ENCODE measurements at regions not wholly inside any gene's neighbourhood (a gene's known extent, or its start where the extent isn't known, plus 50 kb on each side); places are given as distances from the start of the nearest gene placed in this dataset.

GRCh38 chr16:17657045-17657444, 186.3 kb upstream of the XYLT1 start:
- no peak for DNase-seq (ENCODE audit: low read depth)

GRCh38 chr16:17654571-17654970, 183.8 kb upstream of the XYLT1 start:
- DNase-seq (ENCODE audit: low read depth), result no peak

GRCh38 chr16:17654142-17654541, 183.4 kb upstream of the XYLT1 start:
- no peak for DNase-seq (ENCODE audit: low read depth)

- DNase-seq (ENCODE audit: low read depth), result no peak
These were observed 177.4 kb upstream of the XYLT1 start for GRCh38 chr16:17647879-17648872.

- DNase-seq (ENCODE audit: low read depth), result no peak
These were observed 173.2 kb upstream of the XYLT1 start for GRCh38 chr16:17643935-17644334.

GRCh38 chr16:17641990-17642389, 171.2 kb upstream of the XYLT1 start:
- no peak for DNase-seq (ENCODE audit: low read depth)

- no peak for DNase-seq (ENCODE audit: low read depth)
These were observed 167.4 kb upstream of the XYLT1 start for GRCh38 chr16:17638134-17638533.

- DNase-seq (ENCODE audit: low read depth), result no peak
These were observed 164.4 kb upstream of the XYLT1 start for GRCh38 chr16:17635183-17635582.

- no peak for DNase-seq (ENCODE audit: low read depth)
These were observed 162.6 kb upstream of the XYLT1 start for GRCh38 chr16:17633181-17633951.

GRCh38 chr16:17632667-17633066, 161.9 kb upstream of the XYLT1 start:
- DNase-seq (ENCODE audit: low read depth), result no peak

- DNase-seq (ENCODE audit: low read depth), result no peak
These were observed 159.2 kb upstream of the XYLT1 start for GRCh38 chr16:17629936-17630335.

- DNase-seq (ENCODE audit: low read depth), result no peak
These were observed 158.2 kb upstream of the XYLT1 start for GRCh38 chr16:17628983-17629382.

GRCh38 chr16:17622366-17622765, 151.6 kb upstream of the XYLT1 start:
- DNase-seq (ENCODE audit: low read depth), result no peak

GRCh38 chr16:17619261-17619660, 148.5 kb upstream of the XYLT1 start:
- no peak for DNase-seq (ENCODE audit: low read depth)

GRCh38 chr16:17617021-17617552, 146.3 kb upstream of the XYLT1 start:
- no peak for DNase-seq (ENCODE audit: low read depth)

- no peak for DNase-seq (ENCODE audit: low read depth)
These were observed 141.6 kb upstream of the XYLT1 start for GRCh38 chr16:17612336-17612735.

- no peak for DNase-seq (ENCODE audit: low read depth)
These were observed 136.8 kb upstream of the XYLT1 start for GRCh38 chr16:17607609-17608008.

GRCh38 chr16:17607075-17607509, 136.3 kb upstream of the XYLT1 start:
- no peak for DNase-seq (ENCODE audit: low read depth)

GRCh38 chr16:17606460-17606859, 135.7 kb upstream of the XYLT1 start:
- no peak for DNase-seq (ENCODE audit: low read depth)

GRCh38 chr16:17605784-17606183, 135.0 kb upstream of the XYLT1 start:
- no peak for DNase-seq (ENCODE audit: low read depth)

GRCh38 chr16:17603626-17604025, 132.9 kb upstream of the XYLT1 start:
- no peak for DNase-seq (ENCODE audit: low read depth)

GRCh38 chr16:17602678-17603077, 131.9 kb upstream of the XYLT1 start:
- DNase-seq (ENCODE audit: low read depth), result no peak

- DNase-seq (ENCODE audit: low read depth), result no peak
These were observed 128.2 kb upstream of the XYLT1 start for GRCh38 chr16:17598968-17599367.
